ENCODE measurements at regions not wholly inside any gene's neighbourhood (a gene's known extent, or its start where the extent isn't known, plus 50 kb on each side); places are given as distances from the start of the nearest gene placed in this dataset.

DNA sequence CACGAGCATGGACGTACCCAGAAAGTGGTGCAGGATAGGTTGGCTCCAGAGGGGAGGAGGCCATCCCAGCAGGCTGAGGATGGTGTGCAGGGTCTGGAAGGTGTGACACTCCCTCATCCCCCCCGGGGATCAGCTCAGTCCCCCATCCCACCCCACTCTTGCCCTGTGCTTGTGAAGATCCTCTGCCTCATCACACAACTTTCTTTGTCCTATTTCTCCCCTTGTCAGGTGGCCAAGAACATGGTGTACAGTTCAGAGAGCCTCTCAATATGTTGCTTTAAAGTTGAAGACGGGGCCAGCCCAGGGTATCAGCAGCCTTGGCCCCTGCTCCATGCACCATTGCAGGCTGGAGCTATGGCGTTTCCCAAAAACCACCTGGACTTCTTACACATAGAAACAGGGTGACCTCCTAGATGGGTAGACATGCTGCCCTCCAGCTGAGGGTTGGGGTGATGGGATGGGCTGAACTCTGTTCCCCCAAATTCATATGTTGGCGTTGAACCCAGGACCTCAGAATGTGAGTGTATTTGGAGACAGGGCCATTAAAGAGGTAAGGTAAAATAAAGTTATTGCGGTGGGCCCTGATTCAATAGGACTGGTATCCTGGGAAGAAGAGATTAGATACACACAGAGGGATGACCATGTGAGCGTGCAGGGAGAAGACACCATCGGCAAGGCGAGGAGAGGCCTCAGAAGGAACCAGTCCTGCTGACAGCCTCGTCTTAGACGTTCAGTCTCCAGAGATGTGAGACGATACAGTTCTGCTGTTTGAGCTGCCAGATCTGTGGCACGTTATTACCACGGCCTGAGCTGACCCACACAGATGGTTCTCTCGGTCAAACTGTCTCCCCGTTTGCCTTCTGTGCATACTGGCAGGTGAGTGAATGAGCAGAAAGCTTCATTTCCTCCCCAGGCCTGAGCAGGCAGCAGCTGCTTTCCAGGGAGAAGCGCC, 272.5 kb downstream of the GADD45G start:
- TF ChIP-seq, protein P1, sequence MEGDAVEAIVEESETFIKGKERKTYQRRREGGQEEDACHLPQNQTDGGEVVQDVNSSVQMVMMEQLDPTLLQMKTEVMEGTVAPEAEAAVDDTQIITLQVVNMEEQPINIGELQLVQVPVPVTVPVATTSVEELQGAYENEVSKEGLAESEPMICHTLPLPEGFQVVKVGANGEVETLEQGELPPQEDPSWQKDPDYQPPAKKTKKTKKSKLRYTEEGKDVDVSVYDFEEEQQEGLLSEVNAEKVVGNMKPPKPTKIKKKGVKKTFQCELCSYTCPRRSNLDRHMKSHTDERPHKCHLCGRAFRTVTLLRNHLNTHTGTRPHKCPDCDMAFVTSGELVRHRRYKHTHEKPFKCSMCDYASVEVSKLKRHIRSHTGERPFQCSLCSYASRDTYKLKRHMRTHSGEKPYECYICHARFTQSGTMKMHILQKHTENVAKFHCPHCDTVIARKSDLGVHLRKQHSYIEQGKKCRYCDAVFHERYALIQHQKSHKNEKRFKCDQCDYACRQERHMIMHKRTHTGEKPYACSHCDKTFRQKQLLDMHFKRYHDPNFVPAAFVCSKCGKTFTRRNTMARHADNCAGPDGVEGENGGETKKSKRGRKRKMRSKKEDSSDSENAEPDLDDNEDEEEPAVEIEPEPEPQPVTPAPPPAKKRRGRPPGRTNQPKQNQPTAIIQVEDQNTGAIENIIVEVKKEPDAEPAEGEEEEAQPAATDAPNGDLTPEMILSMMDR (optimal IDR thresholded peaks at IDR 0.05 in 1 of 3, IDR thresholded peaks at IDR 0.05 in 1 of 3, conservative IDR thresholded peaks at IDR 0.05 in 1 of 3; ENCODE audit: extremely low read depth in 1 of 3, insufficient read depth in 2 of 3, low read length in 3 of 3), result no peak
- no peak for TF ChIP-seq EZH2 (IDR thresholded peaks at IDR 0.05; ENCODE audit: low read length)

Data from keratinocyte (primary cell).